ENCODE measurements at regions not wholly inside any gene's neighbourhood (a gene's known extent, or its start where the extent isn't known, plus 50 kb on each side); places are given as distances from the start of the nearest gene placed in this dataset.
"Not testable (repeated sequence)": the region's sequence is repeated elsewhere in the genome, so short reads cannot be mapped to it uniquely, and the experiment has no call there.

GRCh38 chr16:47851146-47851545 is 304.6 kb downstream of the ABCC12 start:
- DNase-seq = no peak

DNA sequence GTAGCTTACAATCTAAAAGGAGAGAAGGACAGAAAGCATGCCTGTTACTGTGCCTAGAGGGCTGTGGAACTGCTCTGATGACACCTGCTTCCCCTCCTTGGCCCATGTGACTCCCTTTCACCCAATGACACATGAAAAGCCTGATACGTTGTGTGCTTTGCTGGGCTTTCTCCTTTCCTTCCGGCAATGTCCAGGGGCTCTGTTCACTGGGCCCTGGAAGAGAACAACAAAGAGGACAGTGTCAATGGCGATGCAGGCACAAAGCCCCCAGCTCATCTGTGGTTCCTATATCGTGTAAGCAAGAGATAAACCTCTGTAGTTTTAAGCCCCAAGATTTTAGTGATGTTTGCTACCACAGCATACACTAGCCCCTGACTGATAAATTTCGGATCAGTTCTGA is 306.1 kb downstream of the ABCC12 start:
- no peak for DNase-seq

- no peak for DNase-seq
Observed at GRCh38 chr16:47848421-47849109, 307.2 kb downstream of the ABCC12 start.

DNA sequence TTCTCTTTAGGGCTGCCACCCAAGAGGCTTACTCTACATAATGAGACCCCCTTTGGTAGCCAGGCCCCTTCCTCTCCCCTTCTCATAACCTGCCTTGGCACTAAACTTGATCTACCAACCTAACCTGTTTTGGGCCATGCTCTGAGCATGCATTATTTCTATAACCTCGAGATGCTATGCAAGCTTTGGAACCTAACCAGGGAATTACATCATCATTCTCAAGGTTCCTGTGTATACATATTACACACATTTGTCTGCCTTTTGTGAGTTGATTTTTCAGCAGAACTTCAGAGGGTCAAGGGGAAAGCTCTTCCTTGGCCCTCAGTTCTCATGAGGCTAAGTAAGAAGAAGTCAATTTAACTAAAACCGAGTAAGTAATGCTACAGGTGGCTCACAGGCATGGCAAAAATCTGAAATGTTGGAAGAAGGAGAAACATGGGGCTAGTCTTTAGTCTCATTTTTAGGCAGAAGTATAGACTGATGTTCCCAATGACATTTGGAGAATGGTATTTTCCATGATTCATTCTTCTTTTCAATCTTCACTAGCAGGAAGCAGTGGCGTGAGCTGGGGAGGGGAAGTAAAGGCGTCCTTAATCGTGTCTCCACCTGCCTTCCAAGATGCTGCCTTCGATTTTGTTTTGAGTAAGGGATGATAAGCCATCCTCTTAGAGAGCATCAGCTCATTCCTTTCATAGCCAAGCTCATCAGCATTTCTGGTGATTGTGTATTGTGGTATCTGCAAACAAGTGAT is 308.4 kb downstream of the ABCC12 start:
- DNase-seq = no peak

- no peak for DNase-seq
Observed at GRCh38 chr16:47834485-47835024, 321.2 kb downstream of the ABCC12 start.

DNA sequence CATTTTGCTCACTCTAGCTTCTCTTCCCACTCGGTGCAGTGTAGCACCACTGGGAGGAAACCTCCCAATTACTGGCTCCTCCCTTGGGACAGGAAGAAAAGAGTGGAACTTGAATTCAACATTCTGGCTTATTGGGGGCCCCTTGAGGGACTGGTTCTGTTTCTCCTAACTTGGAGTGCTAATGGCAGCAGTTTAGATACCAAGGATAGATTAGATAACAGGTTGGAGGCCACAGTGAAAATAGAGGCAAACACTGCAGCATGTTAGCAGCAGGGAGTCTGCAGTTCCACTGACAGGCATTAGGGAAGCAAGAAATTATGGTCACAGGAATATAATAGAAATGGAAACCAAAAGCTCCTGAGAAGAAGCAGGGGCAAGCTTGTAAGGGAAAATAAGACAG is 322.0 kb downstream of the ABCC12 start:
- no peak for DNase-seq

DNA sequence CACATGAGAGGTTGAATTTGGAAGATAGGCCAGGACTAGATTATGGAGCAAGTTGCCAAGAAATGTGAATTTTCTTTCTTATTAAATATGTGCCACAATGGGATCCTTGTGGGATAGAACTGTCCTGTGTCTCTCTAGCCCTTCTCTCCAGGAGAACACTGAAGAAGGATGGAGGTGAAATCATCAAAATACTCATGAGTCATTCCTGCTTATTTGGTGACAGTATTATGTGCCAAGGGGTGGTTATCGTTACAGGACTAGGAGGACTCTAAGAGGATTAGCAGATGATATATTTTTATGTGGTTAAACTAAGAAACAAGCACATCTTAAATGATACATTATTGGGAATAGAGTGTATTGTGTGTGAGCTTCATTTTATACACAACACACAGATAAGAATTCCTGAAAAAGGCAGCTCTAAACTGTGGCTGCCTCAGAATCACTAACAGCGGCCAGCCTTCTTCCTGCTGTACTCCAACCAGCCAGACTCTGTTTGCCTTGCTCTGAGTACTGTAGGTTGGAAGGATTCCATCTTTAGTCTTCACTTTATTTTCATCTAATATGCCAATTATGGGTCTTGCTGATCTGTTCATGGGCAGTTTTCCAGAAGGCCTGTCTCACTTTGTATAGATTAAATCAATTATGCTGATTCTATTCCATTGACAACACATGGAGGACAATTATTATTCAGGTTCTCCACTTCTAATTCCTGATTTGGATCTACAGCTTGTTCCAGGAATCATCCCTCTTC is 325.8 kb downstream of the ABCC12 start:
- no peak for DNase-seq

DNA sequence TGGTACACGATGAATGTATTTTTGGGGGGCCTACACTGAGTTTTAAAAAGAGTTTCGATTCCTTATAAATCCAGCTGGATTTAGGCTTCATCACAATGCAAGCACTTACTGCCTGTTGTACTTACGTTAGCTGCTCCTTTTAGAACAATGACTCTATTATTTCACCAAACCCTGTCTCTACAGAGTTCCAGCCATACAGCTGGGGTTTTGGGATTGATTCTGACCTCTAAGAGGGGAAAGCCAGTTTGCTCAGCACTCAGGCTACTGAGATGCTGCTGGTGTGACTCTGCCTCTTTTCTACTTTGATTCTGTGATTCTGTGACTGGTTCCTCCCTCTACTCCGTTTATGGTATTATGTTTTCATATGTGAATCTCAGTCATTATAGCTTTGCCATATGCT is 329.7 kb downstream of the ABCC12 start:
- no peak for DNase-seq

GRCh38 chr16:47817048-47817447 is 338.7 kb downstream of the ABCC12 start:
- DNase-seq = no peak

- DNase-seq = no peak
Observed at GRCh38 chr16:47816511-47816910, 339.3 kb downstream of the ABCC12 start.

GRCh38 chr16:47815655-47816054 is 340.1 kb downstream of the ABCC12 start:
- DNase-seq = no peak

DNA sequence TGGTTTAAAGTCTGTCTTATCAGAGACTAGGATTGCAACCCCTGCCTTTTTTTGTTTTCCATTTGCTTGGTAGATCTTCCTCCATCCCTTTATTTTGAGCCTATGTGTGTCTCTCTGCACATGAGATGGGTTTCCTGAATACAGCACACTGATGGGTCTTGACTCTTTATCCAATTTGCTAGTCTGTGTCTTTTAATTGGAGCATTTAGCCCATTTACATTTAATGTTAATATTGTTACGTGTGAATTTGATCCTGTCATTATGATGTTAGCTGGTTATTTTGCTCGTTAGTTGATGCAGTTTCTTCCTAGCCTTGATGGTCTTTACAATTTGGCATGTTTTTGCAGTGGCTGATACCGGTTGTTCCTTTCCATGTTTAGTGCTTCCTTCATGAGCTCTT is 344.0 kb downstream of the ABCC12 start:
- not testable (repeated sequence) for DNase-seq

GRCh38 chr16:47806309-47806847 is 345.2 kb downstream of the PHKB start:
- DNase-seq = no peak

- no peak for DNase-seq
Observed at GRCh38 chr16:47787696-47788095, 326.6 kb downstream of the PHKB start.

DNA sequence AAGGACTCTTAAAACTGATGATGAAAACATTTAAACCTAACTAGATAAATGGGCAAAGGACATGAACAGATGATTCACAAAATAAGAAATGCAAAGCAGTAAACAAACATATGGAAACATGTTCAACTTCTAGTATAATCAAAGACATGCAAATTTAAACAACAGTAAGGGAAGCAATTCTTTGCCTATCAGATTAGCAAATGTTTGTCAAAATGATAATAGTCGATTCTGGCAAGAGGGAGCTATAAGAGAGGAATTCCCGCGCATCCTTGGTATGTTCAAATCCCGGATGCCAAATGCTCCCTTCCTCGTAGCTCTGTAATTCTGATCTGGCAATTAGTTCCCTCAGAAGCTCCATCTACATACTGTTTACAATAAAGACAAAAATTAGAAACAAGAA is 320.5 kb downstream of the PHKB start:
- DNase-seq = no peak

GRCh38 chr16:47780213-47780875 is 319.2 kb downstream of the PHKB start:
- DNase-seq = no peak

GRCh38 chr16:47779201-47780016 is 318.3 kb downstream of the PHKB start:
- no peak for DNase-seq

DNA sequence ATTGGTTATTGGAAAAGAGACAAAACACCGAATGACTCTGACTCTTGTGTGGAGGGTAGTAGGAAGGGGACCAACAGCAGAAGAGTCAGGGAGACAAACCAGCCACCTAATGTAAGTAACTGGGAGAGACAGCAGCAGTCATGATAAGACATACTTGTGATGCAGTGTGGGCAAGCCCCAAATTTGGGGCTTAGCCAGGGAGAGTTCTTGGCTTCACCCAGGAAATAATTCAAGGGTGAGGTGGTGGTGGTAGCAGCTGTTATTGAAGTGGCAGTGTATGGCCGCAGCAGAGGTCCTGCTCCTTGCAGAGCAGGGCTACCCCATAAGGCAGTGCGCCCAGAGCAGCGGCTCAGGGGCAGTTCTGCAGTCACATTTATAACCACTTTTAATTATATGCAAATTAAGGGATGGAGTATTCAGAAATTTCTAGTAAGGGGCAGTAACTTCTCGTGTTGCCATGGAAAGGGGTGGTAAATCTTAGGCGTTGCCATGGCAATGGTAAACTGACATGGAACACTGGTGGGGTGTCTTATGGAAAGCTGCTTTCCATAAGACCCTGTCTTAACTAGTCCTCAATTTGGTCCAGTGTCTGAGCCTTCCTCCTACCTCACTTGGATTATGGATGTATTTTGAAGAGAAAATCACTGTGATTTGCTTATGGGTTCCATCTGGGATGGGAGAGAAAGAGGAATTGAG is 317.1 kb downstream of the PHKB start:
- DNase-seq = no peak

GRCh38 chr16:47777220-47777619 is 316.1 kb downstream of the PHKB start:
- no peak for DNase-seq

- DNase-seq = no peak
Observed at GRCh38 chr16:47774661-47775060, 313.5 kb downstream of the PHKB start.

GRCh38 chr16:47753659-47754058 is 292.5 kb downstream of the PHKB start:
- DNase-seq = no peak
